Activated T-cell treated with anti-CD3 and anti-CD28 coated beads, Interleukin-2, amount 50 U/mL, for 4 hours (primary cell): ENCODE measurements at regions not wholly inside any gene's neighbourhood (a gene's known extent, or its start where the extent isn't known, plus 50 kb on each side); places are given as distances from the start of the nearest gene placed in this dataset.

Experiments
- ATAC-seq, 2 donors: fragments of 200-7000 bp; cut with Tn5 transposase; one replicate each; pipeline ENCODE4 v1.10.0; 2021
- DNase-seq: peaks from one replicate; pipeline ENCODE4 v3.0.0-alpha.2; 2020
- H3K27me3 Mint-ChIP-seq: one replicate; pipeline ENCODE4 v1.8.0; 2021; ENCODE audit warnings: low read depth, mixed read lengths
- H3K36me3 Mint-ChIP-seq: one replicate; pipeline ENCODE4 v1.8.0; 2022; ENCODE audit warnings: mixed read lengths; ENCODE audit not compliant: insufficient read depth
- H3K4me1 Mint-ChIP-seq: one replicate; pipeline ENCODE4 v1.8.0; 2021; ENCODE audit warnings: low read depth, mixed read lengths
- H3K4me3 Mint-ChIP-seq: one replicate; pipeline ENCODE4 v1.8.0; 2021; ENCODE audit warnings: mild to moderate bottlenecking, moderate library complexity, mixed read lengths
- H3K9me3 Mint-ChIP-seq: one replicate; pipeline ENCODE4 v1.8.0; 2021; ENCODE audit warnings: mixed read lengths

- H3K4me3 Mint-ChIP-seq, result no peak overlapping the region
- ATAC-seq, result no peak
- no peaks in the 10 kb centered on the region for H3K4me1 Mint-ChIP-seq
- no peaks in the 10 kb centered on the region for H3K27me3 Mint-ChIP-seq
- no peaks in the 10 kb centered on the region for H3K36me3 Mint-ChIP-seq
- no peak for DNase-seq
- H3K9me3 Mint-ChIP-seq, result no peaks in the 10 kb centered on the region
Measured at GRCh38 chr4:8779490-8779932, 92.1 kb downstream of the HMX1 start.

GRCh38 chr4:8778760-8779159 is 92.9 kb downstream of the HMX1 start:
- H3K9me3 Mint-ChIP-seq, result no peaks in the 10 kb centered on the region
- no peaks in the 10 kb centered on the region for H3K36me3 Mint-ChIP-seq
- ATAC-seq (no peak), DNase-seq (no peak)
- H3K4me3 Mint-ChIP-seq, result no peak overlapping the region
- H3K27me3 Mint-ChIP-seq, result no peaks in the 10 kb centered on the region
- H3K4me1 Mint-ChIP-seq, result no peaks in the 10 kb centered on the region

- H3K4me1 Mint-ChIP-seq, result no peaks in the 10 kb centered on the region
- no peaks in the 10 kb centered on the region for H3K9me3 Mint-ChIP-seq
- H3K27me3 Mint-ChIP-seq, result no peaks in the 10 kb centered on the region
- H3K36me3 Mint-ChIP-seq, result no peaks in the 10 kb centered on the region
- no peak for DNase-seq
- no peak overlapping the region for H3K4me3 Mint-ChIP-seq
- no peak for ATAC-seq
Measured at GRCh38 chr4:8778291-8778690, 93.3 kb downstream of the HMX1 start.

- Mint-ChIP-seq H3K9me3 (no peaks in the 10 kb centered on the region), H3K36me3 (no peaks in the 10 kb centered on the region), H3K4me3 (no peak overlapping the region), H3K4me1 (no peaks in the 10 kb centered on the region), H3K27me3 (no peaks in the 10 kb centered on the region)
- no peak for ATAC-seq
- DNase-seq, result no peak
Measured at GRCh38 chr4:8777320-8778196, 94.1 kb downstream of the HMX1 start.

GRCh38 chr4:8776366-8776765 is 95.3 kb downstream of the HMX1 start:
- no peak for ATAC-seq
- H3K27me3 Mint-ChIP-seq, result no peaks in the 10 kb centered on the region

GRCh38 chr4:8775751-8776355 is 95.8 kb downstream of the HMX1 start:
- no peak overlapping the region for H3K4me3 Mint-ChIP-seq
- H3K36me3 Mint-ChIP-seq, result no peaks in the 10 kb centered on the region
- H3K4me1 Mint-ChIP-seq, result no peaks in the 10 kb centered on the region
- H3K27me3 Mint-ChIP-seq, result no peaks in the 10 kb centered on the region
- ATAC-seq (no peak), DNase-seq (no peak)
- H3K9me3 Mint-ChIP-seq, result no peaks in the 10 kb centered on the region

More at GRCh38 chr4:8776366-8776765, 95.3 kb downstream of the HMX1 start:
- no peak for DNase-seq
- Mint-ChIP-seq H3K36me3 (no peaks in the 10 kb centered on the region), H3K9me3 (no peaks in the 10 kb centered on the region), H3K4me1 (no peaks in the 10 kb centered on the region), H3K4me3 (no peak overlapping the region)

- Mint-ChIP-seq H3K4me1 (no peaks in the 10 kb centered on the region), H3K36me3 (no peaks in the 10 kb centered on the region), H3K27me3 (no peaks in the 10 kb centered on the region), H3K4me3 (no peak overlapping the region), H3K9me3 (no peaks in the 10 kb centered on the region)
- DNase-seq (no peak), ATAC-seq (no peak)
Measured at GRCh38 chr4:8775121-8775520, 96.5 kb downstream of the HMX1 start.

GRCh38 chr4:8774071-8774470 is 97.6 kb downstream of the HMX1 start:
- no peak for ATAC-seq
- Mint-ChIP-seq H3K27me3 (no peaks in the 10 kb centered on the region), H3K9me3 (no peaks in the 10 kb centered on the region), H3K36me3 (no peaks in the 10 kb centered on the region), H3K4me3 (no peak overlapping the region), H3K4me1 (no peaks in the 10 kb centered on the region)
- no peak for DNase-seq

- no peak for DNase-seq
- Mint-ChIP-seq H3K9me3 (no peaks in the 10 kb centered on the region), H3K36me3 (no peaks in the 10 kb centered on the region), H3K4me1 (no peaks in the 10 kb centered on the region), H3K27me3 (no peaks in the 10 kb centered on the region), H3K4me3 (no peak overlapping the region)
- ATAC-seq, result no peak
Measured at GRCh38 chr4:8773124-8773931, 98.3 kb downstream of the HMX1 start.

- no peak for DNase-seq
- H3K27me3 Mint-ChIP-seq, result no peaks in the 10 kb centered on the region
Measured at GRCh38 chr4:8772499-8773123, 99.0 kb downstream of the HMX1 start.

GRCh38 chr4:8771666-8772065 is 100.0 kb downstream of the HMX1 start:
- Mint-ChIP-seq H3K36me3 (no peaks in the 10 kb centered on the region), H3K4me1 (no peaks in the 10 kb centered on the region), H3K27me3 (no peaks in the 10 kb centered on the region), H3K4me3 (no peak overlapping the region), H3K9me3 (no peaks in the 10 kb centered on the region)
- no peak for ATAC-seq
- no peak for DNase-seq

More at GRCh38 chr4:8772499-8773123, 99.0 kb downstream of the HMX1 start:
- H3K4me1 Mint-ChIP-seq, result no peaks in the 10 kb centered on the region
- H3K9me3 Mint-ChIP-seq, result no peaks in the 10 kb centered on the region
- H3K4me3 Mint-ChIP-seq, result no peak overlapping the region
- no peak for ATAC-seq
- H3K36me3 Mint-ChIP-seq, result no peaks in the 10 kb centered on the region

- Mint-ChIP-seq H3K4me1 (no peaks in the 10 kb centered on the region), H3K27me3 (no peaks in the 10 kb centered on the region), H3K36me3 (no peaks in the 10 kb centered on the region), H3K4me3 (no peak overlapping the region), H3K9me3 (no peaks in the 10 kb centered on the region)
- no peak for DNase-seq
- ATAC-seq, result no peak
Measured at GRCh38 chr4:8771258-8771590, 100.4 kb downstream of the HMX1 start.

GRCh38 chr4:8770518-8771257 is 101.0 kb downstream of the HMX1 start:
- Mint-ChIP-seq H3K36me3 (no peaks in the 10 kb centered on the region), H3K9me3 (no peaks in the 10 kb centered on the region), H3K27me3 (no peaks in the 10 kb centered on the region), H3K4me3 (no peak overlapping the region), H3K4me1 (no peaks in the 10 kb centered on the region)
- DNase-seq (no peak), ATAC-seq (no peak)
